ENCODE measurements at regions not wholly inside any gene's neighbourhood (a gene's known extent, or its start where the extent isn't known, plus 50 kb on each side); places are given as distances from the start of the nearest gene placed in this dataset.

DNA sequence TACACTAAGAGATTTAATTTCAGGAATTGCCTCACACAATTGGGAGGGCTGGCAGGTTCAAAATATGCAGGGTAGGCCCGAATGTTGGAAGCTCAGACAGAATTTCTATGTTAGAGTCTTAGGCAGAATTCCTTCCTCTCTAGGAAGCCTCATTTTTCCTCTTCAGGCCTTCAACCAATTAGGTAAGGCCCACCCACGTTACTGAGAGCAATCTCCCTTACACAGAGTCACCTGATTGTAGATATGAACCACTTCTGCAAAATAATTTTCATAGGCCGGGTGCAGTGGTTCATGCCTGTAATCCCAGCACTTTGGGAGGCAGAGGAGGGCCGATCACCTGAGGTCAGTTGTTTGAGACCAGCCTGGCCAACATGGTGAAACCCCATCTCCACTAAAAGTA lies 50.2 kb upstream of the HIVEP1 start:
- H3K27me3 ChIP-seq (ENCODE audit: control insufficient read depth, insufficient read depth, low read length), result no peaks in the 10 kb centered on the region

DNA sequence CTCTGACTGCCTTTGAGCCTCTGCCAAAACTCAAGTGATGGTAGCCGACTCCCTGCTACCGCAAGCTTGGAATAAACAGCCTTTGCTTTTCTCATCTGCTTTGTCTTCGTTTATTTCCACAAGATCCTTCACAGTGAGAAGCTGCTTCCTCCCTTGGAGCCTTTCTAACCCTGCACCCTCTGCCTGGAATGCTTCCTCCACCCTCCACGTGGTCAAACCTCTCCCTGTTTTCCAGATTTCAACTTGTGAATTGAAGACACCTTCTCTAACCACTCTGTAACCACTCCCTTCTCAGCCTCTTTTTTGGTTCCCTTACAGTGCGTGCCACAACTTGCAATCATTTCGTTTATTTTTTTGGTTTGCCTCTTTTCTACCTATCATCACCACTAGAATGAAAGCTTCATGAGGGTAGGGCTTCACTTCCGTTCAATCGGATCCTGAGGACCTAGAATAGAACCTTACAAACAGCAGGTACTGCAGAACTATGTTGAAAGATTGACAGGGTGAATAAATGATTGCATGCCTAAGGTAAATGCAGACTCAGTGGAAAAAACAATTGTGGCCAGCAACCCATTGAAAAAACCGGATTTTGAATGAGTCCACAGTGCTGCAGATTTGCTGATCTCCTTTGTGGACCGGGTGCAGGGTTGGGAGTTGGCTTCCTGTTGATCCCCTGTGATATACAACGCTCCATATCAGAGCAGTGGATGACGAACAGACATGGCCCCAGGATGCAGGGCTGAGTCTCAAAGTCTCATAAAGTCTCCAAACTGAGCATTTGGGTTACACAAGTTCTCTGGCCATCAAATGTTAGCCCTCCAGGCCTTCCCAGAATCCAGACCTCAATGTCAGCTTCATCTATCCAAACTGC lies 51.0 kb upstream of the HIVEP1 start:
- H3K27ac ChIP-seq (ENCODE audit: low read length), result no peak overlapping the region
- H3K27me3 ChIP-seq (ENCODE audit: control insufficient read depth, insufficient read depth, low read length), result no peaks in the 10 kb centered on the region
- in situ Hi-C loops (cut with HindIII; ENCODE audit: low pct_unique_long_range_greater_than_20kb, low sequenced_read_pairs), result no loop called here
- DNase-seq (ENCODE audit: low read depth, low spot score), result no peak
- CTCF ChIA-PET, result no interaction called here
- POLR2A ChIA-PET, result no interaction called here
- no peak overlapping the region for H3K4me3 ChIP-seq (ENCODE audit: low read depth in 2 of 2, low read length in 2 of 2)
- H3K36me3 ChIP-seq (ENCODE audit: control insufficient read depth, insufficient read depth, low read length), result no peaks in the 10 kb centered on the region
- no peaks in the 10 kb centered on the region for H3K4me1 ChIP-seq (ENCODE audit: control insufficient read depth, insufficient read depth, low read length)
- no peak for ATAC-seq
- BruUV-seq (replicated peaks), result no TSS peak
- TF ChIP-seq POLR2AphosphoS5 (IDR thresholded peaks at IDR 0.05; ENCODE audit: low read depth, low read length) (no peak), TCF7L2 (IDR thresholded peaks at IDR 0.05; ENCODE audit: low read depth, low read length) (no peak), SIN3A (IDR thresholded peaks at IDR 0.05; ENCODE audit: borderline replicate concordance, insufficient read depth, low read depth, low read length) (no peak)
- TF ChIP-seq, protein P1, sequence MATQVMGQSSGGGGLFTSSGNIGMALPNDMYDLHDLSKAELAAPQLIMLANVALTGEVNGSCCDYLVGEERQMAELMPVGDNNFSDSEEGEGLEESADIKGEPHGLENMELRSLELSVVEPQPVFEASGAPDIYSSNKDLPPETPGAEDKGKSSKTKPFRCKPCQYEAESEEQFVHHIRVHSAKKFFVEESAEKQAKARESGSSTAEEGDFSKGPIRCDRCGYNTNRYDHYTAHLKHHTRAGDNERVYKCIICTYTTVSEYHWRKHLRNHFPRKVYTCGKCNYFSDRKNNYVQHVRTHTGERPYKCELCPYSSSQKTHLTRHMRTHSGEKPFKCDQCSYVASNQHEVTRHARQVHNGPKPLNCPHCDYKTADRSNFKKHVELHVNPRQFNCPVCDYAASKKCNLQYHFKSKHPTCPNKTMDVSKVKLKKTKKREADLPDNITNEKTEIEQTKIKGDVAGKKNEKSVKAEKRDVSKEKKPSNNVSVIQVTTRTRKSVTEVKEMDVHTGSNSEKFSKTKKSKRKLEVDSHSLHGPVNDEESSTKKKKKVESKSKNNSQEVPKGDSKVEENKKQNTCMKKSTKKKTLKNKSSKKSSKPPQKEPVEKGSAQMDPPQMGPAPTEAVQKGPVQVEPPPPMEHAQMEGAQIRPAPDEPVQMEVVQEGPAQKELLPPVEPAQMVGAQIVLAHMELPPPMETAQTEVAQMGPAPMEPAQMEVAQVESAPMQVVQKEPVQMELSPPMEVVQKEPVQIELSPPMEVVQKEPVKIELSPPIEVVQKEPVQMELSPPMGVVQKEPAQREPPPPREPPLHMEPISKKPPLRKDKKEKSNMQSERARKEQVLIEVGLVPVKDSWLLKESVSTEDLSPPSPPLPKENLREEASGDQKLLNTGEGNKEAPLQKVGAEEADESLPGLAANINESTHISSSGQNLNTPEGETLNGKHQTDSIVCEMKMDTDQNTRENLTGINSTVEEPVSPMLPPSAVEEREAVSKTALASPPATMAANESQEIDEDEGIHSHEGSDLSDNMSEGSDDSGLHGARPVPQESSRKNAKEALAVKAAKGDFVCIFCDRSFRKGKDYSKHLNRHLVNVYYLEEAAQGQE (IDR thresholded peaks at IDR 0.05; ENCODE audit: insufficient read depth in 1 of 2, low read depth in 2 of 2, low read length in 1 of 2), result no peak
- TF ChIP-seq, protein P2, sequence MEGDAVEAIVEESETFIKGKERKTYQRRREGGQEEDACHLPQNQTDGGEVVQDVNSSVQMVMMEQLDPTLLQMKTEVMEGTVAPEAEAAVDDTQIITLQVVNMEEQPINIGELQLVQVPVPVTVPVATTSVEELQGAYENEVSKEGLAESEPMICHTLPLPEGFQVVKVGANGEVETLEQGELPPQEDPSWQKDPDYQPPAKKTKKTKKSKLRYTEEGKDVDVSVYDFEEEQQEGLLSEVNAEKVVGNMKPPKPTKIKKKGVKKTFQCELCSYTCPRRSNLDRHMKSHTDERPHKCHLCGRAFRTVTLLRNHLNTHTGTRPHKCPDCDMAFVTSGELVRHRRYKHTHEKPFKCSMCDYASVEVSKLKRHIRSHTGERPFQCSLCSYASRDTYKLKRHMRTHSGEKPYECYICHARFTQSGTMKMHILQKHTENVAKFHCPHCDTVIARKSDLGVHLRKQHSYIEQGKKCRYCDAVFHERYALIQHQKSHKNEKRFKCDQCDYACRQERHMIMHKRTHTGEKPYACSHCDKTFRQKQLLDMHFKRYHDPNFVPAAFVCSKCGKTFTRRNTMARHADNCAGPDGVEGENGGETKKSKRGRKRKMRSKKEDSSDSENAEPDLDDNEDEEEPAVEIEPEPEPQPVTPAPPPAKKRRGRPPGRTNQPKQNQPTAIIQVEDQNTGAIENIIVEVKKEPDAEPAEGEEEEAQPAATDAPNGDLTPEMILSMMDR (IDR thresholded peaks at IDR 0.05), result no peak
- intact Hi-C loops (cut with micrococcal nuclease; ENCODE audit: unreplicated experiment), result no loop called here
- no peaks in the 10 kb centered on the region for H3K9me3 ChIP-seq (ENCODE audit: control insufficient read depth, insufficient read depth, low read depth, low read length)

More for the DNA sequence above, 50.2 kb upstream of the HIVEP1 start:
- CTCF ChIA-PET, result no interaction called here
- H3K4me3 ChIP-seq (ENCODE audit: low read depth in 2 of 2, low read length in 2 of 2), result no peak overlapping the region
- TF ChIP-seq, protein P1 (IDR thresholded peaks at IDR 0.05; ENCODE audit: insufficient read depth in 1 of 2, low read depth in 2 of 2, low read length in 1 of 2), result no peak
- TF ChIP-seq TCF7L2 (IDR thresholded peaks at IDR 0.05; ENCODE audit: low read depth, low read length), result no peak
- TF ChIP-seq, protein P2 (IDR thresholded peaks at IDR 0.05), result no peak
- no peak for TF ChIP-seq POLR2AphosphoS5 (IDR thresholded peaks at IDR 0.05; ENCODE audit: low read depth, low read length)
- TF ChIP-seq SIN3A (IDR thresholded peaks at IDR 0.05; ENCODE audit: borderline replicate concordance, insufficient read depth, low read depth, low read length), result no peak
- H3K9me3 ChIP-seq (ENCODE audit: control insufficient read depth, insufficient read depth, low read depth, low read length), result no peaks in the 10 kb centered on the region
- H3K4me1 ChIP-seq (ENCODE audit: control insufficient read depth, insufficient read depth, low read length), result no peaks in the 10 kb centered on the region
- no peaks in the 10 kb centered on the region for H3K36me3 ChIP-seq (ENCODE audit: control insufficient read depth, insufficient read depth, low read length)
- intact Hi-C loops (cut with micrococcal nuclease; ENCODE audit: unreplicated experiment), result no loop called here
- ATAC-seq (no peak), DNase-seq (ENCODE audit: low read depth, low spot score) (no peak)
- POLR2A ChIA-PET, result no interaction called here
- BruUV-seq (replicated peaks), result no TSS peak
- in situ Hi-C loops (cut with HindIII; ENCODE audit: low pct_unique_long_range_greater_than_20kb, low sequenced_read_pairs), result no loop called here
- no peak overlapping the region for H3K27ac ChIP-seq (ENCODE audit: low read length)
